ENCODE measurements at regions not wholly inside any gene's neighbourhood (a gene's known extent, or its start where the extent isn't known, plus 50 kb on each side); places are given as distances from the start of the nearest gene placed in this dataset.
"Not testable (repeated sequence)": the region's sequence is repeated elsewhere in the genome, so short reads cannot be mapped to it uniquely, and the experiment has no call there.

DNA sequence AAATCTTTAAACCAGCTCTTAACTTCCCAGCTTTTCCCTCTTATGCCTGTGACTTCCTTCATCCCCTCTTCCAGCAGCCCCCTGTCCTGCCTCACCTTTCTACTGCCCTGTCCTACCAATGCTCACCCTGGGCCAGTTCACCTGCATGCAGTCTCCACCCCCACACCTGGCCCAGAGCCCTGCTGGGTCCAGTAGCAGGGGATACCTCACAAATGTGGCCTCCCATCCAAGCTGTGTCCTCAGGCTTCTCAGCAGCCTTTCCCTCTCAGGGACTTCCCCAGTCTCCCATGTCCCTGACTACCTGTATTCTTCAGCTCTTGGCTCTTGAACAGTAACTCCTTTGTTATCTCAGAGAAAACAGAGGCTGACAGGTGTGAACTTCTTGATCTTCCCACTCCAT is 503.2 kb downstream of the MFSD1 start:
- no peaks in the 10 kb centered on the region for H3K4me1 Mint-ChIP-seq
- peaks cover 11% of the 10 kb centered on the region for H3K27me3 Mint-ChIP-seq
- H3K4me3 Mint-ChIP-seq: no peak overlapping the region
- no peaks in the 10 kb centered on the region for H3K36me3 Mint-ChIP-seq
- H3K9me3 Mint-ChIP-seq: peaks cover 7% of the 10 kb centered on the region
- no peak overlapping the region for H3K27ac Mint-ChIP-seq
- ATAC-seq: no peak

GRCh38 chr3:159316706-159317105 is 514.9 kb downstream of the MFSD1 start:
- not testable (repeated sequence) for ATAC-seq, H3K9me3 Mint-ChIP-seq, H3K4me1 Mint-ChIP-seq, H3K36me3 Mint-ChIP-seq, H3K27ac Mint-ChIP-seq, H3K27me3 Mint-ChIP-seq, H3K4me3 Mint-ChIP-seq

DNA sequence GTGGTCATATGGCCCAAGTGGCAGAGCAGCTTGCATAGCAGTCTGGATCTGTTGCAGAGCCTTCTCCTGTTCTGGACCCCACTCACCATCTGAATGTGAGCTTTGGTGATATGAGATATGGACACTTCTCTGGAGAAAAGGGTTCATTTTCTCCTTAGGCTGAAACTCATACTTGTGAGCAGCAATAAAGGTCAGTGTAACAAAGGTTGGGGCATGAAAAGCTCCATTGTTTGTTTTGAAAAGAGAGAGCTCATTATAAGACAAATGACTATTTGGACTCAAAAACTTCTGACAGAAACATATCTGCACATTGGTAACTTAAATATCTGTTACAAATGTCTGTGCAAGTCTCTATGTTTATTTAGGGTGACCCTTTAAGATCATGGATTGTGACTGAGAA is 517.3 kb downstream of the MFSD1 start:
- H3K4me1 Mint-ChIP-seq: no peaks in the 10 kb centered on the region
- H3K27me3 Mint-ChIP-seq: no peaks in the 10 kb centered on the region
- no peaks in the 10 kb centered on the region for H3K36me3 Mint-ChIP-seq
- no peaks in the 10 kb centered on the region for H3K9me3 Mint-ChIP-seq
- no peak overlapping the region for H3K4me3 Mint-ChIP-seq
- no peak overlapping the region for H3K27ac Mint-ChIP-seq
- ATAC-seq: no peak

GRCh38 chr3:159322322-159322939 is 520.6 kb downstream of the MFSD1 start:
- Mint-ChIP-seq H3K4me3 (no peak overlapping the region), H3K9me3 (no peaks in the 10 kb centered on the region), H3K4me1 (no peaks in the 10 kb centered on the region), H3K36me3 (no peaks in the 10 kb centered on the region), H3K27ac (no peak overlapping the region), H3K27me3 (no peaks in the 10 kb centered on the region)
- ATAC-seq: peak; percentile 12

GRCh38 chr3:159323848-159324247 is 522.0 kb downstream of the MFSD1 start:
- no peaks in the 10 kb centered on the region for H3K9me3 Mint-ChIP-seq
- H3K4me3 Mint-ChIP-seq: no peak overlapping the region
- no peaks in the 10 kb centered on the region for H3K27me3 Mint-ChIP-seq
- H3K4me1 Mint-ChIP-seq: no peaks in the 10 kb centered on the region
- no peaks in the 10 kb centered on the region for H3K36me3 Mint-ChIP-seq
- H3K27ac Mint-ChIP-seq: no peak overlapping the region
- ATAC-seq: no peak

DNA sequence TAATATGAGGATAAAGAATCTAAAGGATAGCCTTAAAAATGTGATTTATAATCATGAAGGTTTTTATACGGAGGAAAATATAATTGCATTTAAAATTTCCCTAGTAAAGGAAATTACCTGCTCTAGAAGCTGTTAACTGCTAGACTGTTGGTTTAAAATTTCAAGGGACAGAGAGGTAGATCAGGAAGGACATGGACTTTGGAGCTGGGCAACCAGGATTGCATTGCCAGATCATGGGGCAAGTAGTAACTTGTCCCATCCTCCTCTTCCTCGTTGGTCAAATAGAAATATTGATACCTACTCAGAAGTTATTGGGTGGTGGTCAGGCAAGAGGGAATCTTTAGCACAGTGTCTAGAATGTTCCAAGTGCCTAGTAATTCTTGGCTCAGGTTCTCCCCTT is 525.1 kb downstream of the MFSD1 start:
- ATAC-seq: no peak
- no peaks in the 10 kb centered on the region for H3K4me1 Mint-ChIP-seq
- H3K36me3 Mint-ChIP-seq: no peaks in the 10 kb centered on the region
- H3K9me3 Mint-ChIP-seq: no peaks in the 10 kb centered on the region
- H3K27me3 Mint-ChIP-seq: no peaks in the 10 kb centered on the region
- no peak overlapping the region for H3K27ac Mint-ChIP-seq
- no peak overlapping the region for H3K4me3 Mint-ChIP-seq

DNA sequence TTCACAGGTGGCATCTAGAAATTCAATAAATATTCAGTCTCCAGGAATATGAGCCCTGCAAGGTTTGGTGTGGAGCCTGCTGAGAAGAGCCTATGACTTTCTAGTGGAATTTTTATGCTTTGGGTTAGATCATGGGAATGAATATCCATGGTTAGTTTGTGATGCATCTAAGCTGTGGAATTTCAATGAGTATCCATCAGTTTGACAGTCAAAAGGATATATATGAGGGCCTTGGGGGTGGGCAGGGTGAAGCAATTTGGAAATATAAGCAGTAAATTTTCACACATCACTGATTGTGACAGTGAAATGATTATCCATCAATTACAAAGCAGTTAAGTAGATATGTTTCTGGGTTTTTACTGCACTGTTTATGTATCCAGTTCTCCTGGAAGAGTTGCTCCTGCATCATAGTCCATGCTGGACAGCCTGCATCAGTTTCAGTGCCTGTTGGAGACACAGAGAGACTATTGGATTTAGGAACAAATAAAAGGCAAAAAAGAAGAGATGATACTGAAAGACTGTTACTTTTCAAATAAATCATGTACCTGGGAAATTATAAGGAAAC is 530.8 kb downstream of the MFSD1 start:
- H3K27me3 Mint-ChIP-seq: no peaks in the 10 kb centered on the region
- H3K4me1 Mint-ChIP-seq: no peaks in the 10 kb centered on the region
- H3K9me3 Mint-ChIP-seq: peaks cover 4% of the 10 kb centered on the region
- H3K27ac Mint-ChIP-seq: no peak overlapping the region
- H3K4me3 Mint-ChIP-seq: no peak overlapping the region
- no peaks in the 10 kb centered on the region for H3K36me3 Mint-ChIP-seq
- ATAC-seq: no peak

DNA sequence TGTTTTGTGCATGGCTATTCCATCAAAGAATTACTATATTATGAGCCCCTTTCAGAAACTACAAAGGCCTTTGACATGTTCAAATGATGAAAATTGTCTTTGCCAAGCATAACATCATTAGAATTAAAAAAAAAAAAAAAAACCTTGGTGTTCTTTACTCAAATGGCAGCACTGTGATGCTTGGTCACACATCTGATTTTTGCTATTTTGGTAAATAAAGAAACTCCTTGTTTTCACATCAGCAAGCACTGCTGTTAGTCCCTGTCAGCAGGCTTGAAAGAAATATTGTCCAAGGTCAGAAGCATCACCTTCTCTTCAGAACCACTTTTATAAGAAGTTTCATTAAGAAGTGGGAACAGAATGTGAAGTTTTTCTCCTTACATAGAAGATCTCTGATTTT is 537.3 kb downstream of the MFSD1 start:
- peaks cover 4% of the 10 kb centered on the region for H3K9me3 Mint-ChIP-seq
- no peaks in the 10 kb centered on the region for H3K27me3 Mint-ChIP-seq
- no peak overlapping the region for H3K27ac Mint-ChIP-seq
- no peaks in the 10 kb centered on the region for H3K36me3 Mint-ChIP-seq
- no peak overlapping the region for H3K4me3 Mint-ChIP-seq
- H3K4me1 Mint-ChIP-seq: no peaks in the 10 kb centered on the region
- ATAC-seq: no peak

- Mint-ChIP-seq H3K9me3 (peaks cover 6% of the 10 kb centered on the region), H3K27me3 (no peaks in the 10 kb centered on the region), H3K4me1 (no peaks in the 10 kb centered on the region), H3K4me3 (no peak overlapping the region), H3K36me3 (no peaks in the 10 kb centered on the region), H3K27ac (no peak overlapping the region)
- ATAC-seq: no peak
These were observed 539.1 kb downstream of the MFSD1 start for GRCh38 chr3:159340877-159341500.

- Mint-ChIP-seq H3K4me3 (no peak overlapping the region), H3K27me3 (no peaks in the 10 kb centered on the region), H3K4me1 (no peaks in the 10 kb centered on the region), H3K36me3 (no peaks in the 10 kb centered on the region), H3K9me3 (peaks cover 2% of the 10 kb centered on the region), H3K27ac (no peak overlapping the region)
- no peak for ATAC-seq
These were observed 544.5 kb downstream of the MFSD1 start for GRCh38 chr3:159346271-159346903.

DNA sequence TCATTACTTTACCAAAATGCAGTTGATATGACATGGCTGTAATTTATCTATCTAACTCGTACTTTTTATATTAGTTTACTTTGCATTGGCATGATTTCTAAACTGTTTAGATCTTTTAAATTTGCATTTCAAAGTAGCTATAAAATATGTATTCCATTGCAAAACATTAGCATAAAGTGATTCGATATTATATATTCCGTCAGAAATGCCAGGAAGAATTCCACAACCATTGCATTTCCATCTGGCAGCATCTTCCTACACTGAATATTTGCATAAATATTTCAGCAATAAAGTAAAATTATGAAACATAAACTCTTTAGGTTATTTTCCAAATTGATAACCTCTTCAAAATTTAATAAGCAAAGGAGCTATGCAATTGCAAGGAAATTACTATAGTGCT is 546.6 kb downstream of the MFSD1 start:
- H3K9me3 Mint-ChIP-seq: peaks cover 2% of the 10 kb centered on the region
- H3K27me3 Mint-ChIP-seq: no peaks in the 10 kb centered on the region
- H3K36me3 Mint-ChIP-seq: no peaks in the 10 kb centered on the region
- H3K4me1 Mint-ChIP-seq: no peaks in the 10 kb centered on the region
- H3K4me3 Mint-ChIP-seq: no peak overlapping the region
- no peak for ATAC-seq
- H3K27ac Mint-ChIP-seq: no peak overlapping the region

- no peak overlapping the region for H3K4me3 Mint-ChIP-seq
- H3K27me3 Mint-ChIP-seq: no peaks in the 10 kb centered on the region
- H3K9me3 Mint-ChIP-seq: no peaks in the 10 kb centered on the region
- no peak overlapping the region for H3K27ac Mint-ChIP-seq
- H3K36me3 Mint-ChIP-seq: no peaks in the 10 kb centered on the region
- H3K4me1 Mint-ChIP-seq: no peaks in the 10 kb centered on the region
- no peak for ATAC-seq
These were observed 554.8 kb downstream of the MFSD1 start for GRCh38 chr3:159356606-159357005.

GRCh38 chr3:159364511-159364910 is 562.7 kb downstream of the MFSD1 start:
- H3K27ac Mint-ChIP-seq: no peak overlapping the region
- no peaks in the 10 kb centered on the region for H3K36me3 Mint-ChIP-seq
- no peaks in the 10 kb centered on the region for H3K4me1 Mint-ChIP-seq
- no peaks in the 10 kb centered on the region for H3K27me3 Mint-ChIP-seq
- no peaks in the 10 kb centered on the region for H3K9me3 Mint-ChIP-seq
- H3K4me3 Mint-ChIP-seq: no peak overlapping the region
- ATAC-seq: no peak

DNA sequence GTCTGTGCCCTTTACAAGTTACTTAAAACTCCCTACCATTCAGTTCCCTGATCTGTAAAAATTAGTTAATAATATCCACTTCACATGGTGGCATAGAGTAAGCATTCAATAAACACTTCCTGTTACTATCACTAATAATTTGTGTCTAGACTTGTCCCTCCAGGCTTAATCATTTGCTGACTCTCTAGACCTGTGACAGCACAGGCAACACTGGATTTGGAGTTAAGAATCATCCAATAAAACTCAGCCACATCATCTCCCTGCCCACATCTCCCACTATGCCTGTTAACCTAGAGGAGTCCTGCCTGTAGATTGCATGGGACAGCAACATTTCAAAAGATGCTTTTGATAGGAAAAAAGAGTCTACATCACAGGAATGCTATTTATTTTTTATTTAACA is 564.6 kb downstream of the MFSD1 start:
- Mint-ChIP-seq H3K36me3 (no peaks in the 10 kb centered on the region), H3K9me3 (no peaks in the 10 kb centered on the region), H3K27me3 (no peaks in the 10 kb centered on the region), H3K4me1 (no peaks in the 10 kb centered on the region), H3K4me3 (no peak overlapping the region), H3K27ac (no peak overlapping the region)
- no peak for ATAC-seq

DNA sequence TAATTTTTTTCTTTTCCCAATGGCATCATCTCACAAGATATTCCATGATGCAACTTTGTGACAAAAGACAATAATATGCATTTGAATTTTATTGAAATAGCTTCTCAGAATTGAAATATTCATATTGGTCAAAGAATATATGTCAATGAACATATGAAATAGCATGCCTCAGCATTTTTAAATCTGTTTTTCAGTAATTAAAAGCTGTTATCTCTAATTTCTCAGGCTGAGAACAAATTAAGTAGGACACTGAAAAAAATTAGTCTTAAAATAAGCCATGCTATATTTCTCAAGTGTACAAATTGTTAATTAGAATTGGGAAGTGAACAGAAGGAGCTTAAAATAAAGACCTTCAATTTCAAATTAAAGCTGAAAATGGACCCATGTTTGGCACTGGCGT is 570.1 kb downstream of the MFSD1 start:
- no peak for ATAC-seq
- no peaks in the 10 kb centered on the region for H3K36me3 Mint-ChIP-seq
- H3K4me3 Mint-ChIP-seq: no peak overlapping the region
- H3K27ac Mint-ChIP-seq: no peak overlapping the region
- H3K27me3 Mint-ChIP-seq: no peaks in the 10 kb centered on the region
- H3K9me3 Mint-ChIP-seq: no peaks in the 10 kb centered on the region
- no peaks in the 10 kb centered on the region for H3K4me1 Mint-ChIP-seq

All from stimulated activated memory B cell treated with anti-CD40 and anti-IgM and Interleukin-4, amounts not matched to agents 10 μg/mL and 1 μg/mL and 100 μg/mL, for 72 hours (primary cell).